RWPE1 (cell line): ENCODE measurements at regions not wholly inside any gene's neighbourhood (a gene's known extent, or its start where the extent isn't known, plus 50 kb on each side); places are given as distances from the start of the nearest gene placed in this dataset.

ENCODE experiments used
- CTCF ChIA-PET: fragments of 350-600 bp; sonication (Branson Sonifier 250); formaldehyde crosslinking; extraction: SDS; loops from one replicate; lab custom pipeline; 2021; lab: Yijun Ruan, JAX
- POLR2A ChIA-PET: fragments of 400-600 bp; formaldehyde crosslinking; extraction: SDS; loops from one replicate; lab custom pipeline; 2020; ENCODE audit warnings: antibody characterized with exemption; ENCODE audit not compliant: low non-redundant PET; lab: Yijun Ruan, JAX
- DNase-seq: peaks from one replicate; pipeline ENCODE4 v3.0.0; 2012; ENCODE audit warnings: low spot score
- H3K27ac ChIP-seq: fragments of 450-650 bp; 2 replicates; pipeline ENCODE4 v1.5.1; 2017
- CTCF ChIP-seq: fragments of 450-650 bp; conservative IDR thresholded peaks from 2 replicates; pipeline ENCODE4 v1.5.1; 2017; ENCODE audit warnings: low read depth, mild to moderate bottlenecking

GRCh38 chr9:90018688-90019087 is 413.9 kb downstream of the GADD45G start:
- TF ChIP-seq CTCF = no peak
- H3K27ac ChIP-seq = no peak overlapping the region
- no peak for DNase-seq
- ChIA-PET CTCF (interaction anchor here (0.7 kb wide), 1 partner anchor 450 kb away, joined by 3 read pairs; no protein-coding TSS in a partner anchor), POLR2A (no interaction called here)

GRCh38 chr9:90019626-90020025 is 414.8 kb downstream of the GADD45G start:
- ChIA-PET CTCF (no interaction called here), POLR2A (no interaction called here)
- no peak for DNase-seq
- H3K27ac ChIP-seq = no peak overlapping the region
- no peak for TF ChIP-seq CTCF

- POLR2A ChIA-PET = no interaction called here
- CTCF ChIA-PET = no interaction called here
- H3K27ac ChIP-seq = no peak overlapping the region
- TF ChIP-seq CTCF = no peak
- peak; percentile 63 for DNase-seq
These were observed 415.6 kb downstream of the GADD45G start for GRCh38 chr9:90020276-90020871.

- DNase-seq = no peak
- TF ChIP-seq CTCF = no peak
- ChIA-PET CTCF (no interaction called here), POLR2A (no interaction called here)
- no peak overlapping the region for H3K27ac ChIP-seq
These were observed 416.5 kb downstream of the GADD45G start for GRCh38 chr9:90021216-90021906.

- TF ChIP-seq CTCF = no peak
- CTCF ChIA-PET = no interaction called here
- no peak overlapping the region for H3K27ac ChIP-seq
- POLR2A ChIA-PET = no interaction called here
- DNase-seq = no peak
These were observed 417.7 kb downstream of the GADD45G start for GRCh38 chr9:90022474-90022873.

- POLR2A ChIA-PET = no interaction called here
- CTCF ChIA-PET = interaction anchor here (1.0 to 1.2 kb wide), 2 partner anchors 118 to 420 kb away, joined by 3 to 4 read pairs; no protein-coding TSS in a partner anchor
- no peak for DNase-seq
- TF ChIP-seq CTCF = no peak
- H3K27ac ChIP-seq = no peak overlapping the region
These were observed 419.0 kb downstream of the GADD45G start for GRCh38 chr9:90023861-90024260.
